GM13976 (cell line): ENCODE measurements at regions not wholly inside any gene's neighbourhood (a gene's known extent, or its start where the extent isn't known, plus 50 kb on each side); places are given as distances from the start of the nearest gene placed in this dataset.
A peak's percentile ranks its signal among the peaks of the same experiment; 100 is the strongest.

Source experiments
- DNase-seq: peaks from one replicate; pipeline ENCODE4 v3.0.0; 2012; ENCODE audit warnings: low spot score
- in situ Hi-C: fragments of 300-500 bp; cut with MboI; formaldehyde crosslinking; loops from one replicate; pipeline ENCODE4 v1.12.0; 2022; ENCODE audit warnings: low sequenced_read_pairs, mixed read lengths, inconsistent platforms; ENCODE audit not compliant: unreplicated experiment
- TF ChIP-seq, protein P1 (sequence below): IDR thresholded peaks from 2 replicates; pipeline ENCODE4 v1.5.1; 2012; ENCODE audit warnings: borderline replicate concordance, mild to moderate bottlenecking; ENCODE audit not compliant: insufficient read depth; ENCODE audit errors: extremely low read depth, missing control alignments, control extremely low read depth

DNA sequence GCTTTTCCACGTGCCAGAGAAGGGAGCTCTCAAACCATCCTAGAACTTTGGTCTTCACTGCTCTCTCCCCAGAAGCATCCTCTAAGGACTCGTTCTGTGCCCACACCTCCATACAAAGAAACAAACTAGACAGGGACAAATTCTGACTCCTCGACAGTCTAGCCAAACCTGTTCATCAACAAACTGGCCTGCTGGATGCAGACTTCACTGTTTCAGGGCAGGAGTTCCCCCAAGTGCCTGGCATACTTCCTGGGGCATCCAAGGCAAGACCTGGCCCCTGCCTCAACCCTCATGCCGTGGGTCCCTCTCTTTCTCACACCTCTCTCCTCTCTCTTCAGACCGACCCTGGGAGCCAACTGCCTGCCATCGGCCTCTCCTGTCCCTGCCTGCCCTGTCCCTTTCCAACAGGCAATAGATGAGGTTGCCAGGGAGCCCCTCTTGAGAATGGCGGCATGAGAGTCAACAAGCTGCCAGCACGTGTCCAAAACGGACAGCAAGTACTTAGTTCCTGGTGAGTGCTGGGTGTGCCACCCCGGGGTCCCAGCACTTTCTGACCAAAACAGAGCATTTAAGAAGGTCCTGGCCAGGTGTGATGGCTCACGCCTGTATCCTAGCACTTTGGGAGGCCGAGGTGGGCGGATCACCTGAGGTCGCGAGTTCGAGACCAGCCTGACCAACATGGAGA is 79.1 kb upstream of the HES1 start:
- in situ Hi-C loops: no loop called here
- TF ChIP-seq, protein P1, sequence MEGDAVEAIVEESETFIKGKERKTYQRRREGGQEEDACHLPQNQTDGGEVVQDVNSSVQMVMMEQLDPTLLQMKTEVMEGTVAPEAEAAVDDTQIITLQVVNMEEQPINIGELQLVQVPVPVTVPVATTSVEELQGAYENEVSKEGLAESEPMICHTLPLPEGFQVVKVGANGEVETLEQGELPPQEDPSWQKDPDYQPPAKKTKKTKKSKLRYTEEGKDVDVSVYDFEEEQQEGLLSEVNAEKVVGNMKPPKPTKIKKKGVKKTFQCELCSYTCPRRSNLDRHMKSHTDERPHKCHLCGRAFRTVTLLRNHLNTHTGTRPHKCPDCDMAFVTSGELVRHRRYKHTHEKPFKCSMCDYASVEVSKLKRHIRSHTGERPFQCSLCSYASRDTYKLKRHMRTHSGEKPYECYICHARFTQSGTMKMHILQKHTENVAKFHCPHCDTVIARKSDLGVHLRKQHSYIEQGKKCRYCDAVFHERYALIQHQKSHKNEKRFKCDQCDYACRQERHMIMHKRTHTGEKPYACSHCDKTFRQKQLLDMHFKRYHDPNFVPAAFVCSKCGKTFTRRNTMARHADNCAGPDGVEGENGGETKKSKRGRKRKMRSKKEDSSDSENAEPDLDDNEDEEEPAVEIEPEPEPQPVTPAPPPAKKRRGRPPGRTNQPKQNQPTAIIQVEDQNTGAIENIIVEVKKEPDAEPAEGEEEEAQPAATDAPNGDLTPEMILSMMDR: no peak
- no peak for DNase-seq

DNA sequence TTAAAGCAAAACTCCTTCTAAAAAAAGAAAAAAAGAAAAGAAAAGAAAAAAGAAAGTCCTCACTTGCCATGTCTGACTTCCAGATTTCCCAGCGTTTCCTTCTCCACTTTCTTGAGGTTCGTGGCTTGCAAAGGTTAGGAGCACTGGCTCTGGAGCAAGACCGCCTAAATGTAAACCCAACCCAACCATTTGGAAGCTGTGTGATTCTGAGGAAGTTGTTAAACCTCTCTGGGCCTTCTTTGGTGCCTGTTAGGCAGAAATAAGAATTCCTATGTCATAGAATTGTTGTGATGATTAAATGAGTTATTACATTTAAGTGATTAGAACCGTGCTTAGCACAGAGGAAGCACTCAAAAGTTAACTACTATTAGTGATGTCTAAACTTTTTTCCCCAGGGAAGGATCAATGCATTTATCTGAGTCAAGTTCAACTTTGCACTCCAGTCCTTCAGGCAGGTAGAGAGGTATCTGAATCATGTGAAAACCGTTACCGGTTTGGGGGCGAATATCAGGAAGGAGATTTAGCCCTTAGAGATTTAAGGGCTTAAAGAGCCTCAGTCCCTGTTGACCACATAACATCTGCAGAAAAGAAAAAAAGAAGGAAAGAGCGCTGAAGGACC is 78.3 kb upstream of the HES1 start:
- DNase-seq: no peak
- TF ChIP-seq, protein P1: no peak
- in situ Hi-C loops: no loop called here

DNA sequence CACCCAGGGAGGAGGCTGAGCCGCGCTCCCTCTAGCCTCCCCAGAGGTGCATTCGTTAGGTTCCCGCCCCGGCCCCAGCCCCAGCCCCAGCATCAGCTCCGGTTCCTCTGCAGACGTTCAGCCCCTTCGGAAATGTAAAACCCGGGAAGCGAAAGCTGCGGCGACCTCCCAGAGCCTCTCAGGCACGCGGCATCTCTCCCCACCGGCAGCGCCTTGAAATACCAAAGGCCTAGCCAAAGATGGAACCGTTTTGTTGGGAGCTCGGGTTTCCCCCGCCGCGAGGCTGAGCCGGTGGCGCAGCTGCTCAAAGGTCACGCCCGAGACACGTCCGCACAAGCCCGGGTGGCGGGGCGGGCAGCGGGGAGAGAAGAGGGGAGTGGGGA is 77.8 kb upstream of the HES1 start:
- TF ChIP-seq, protein P1: no peak
- peak; percentile 77 for DNase-seq
- in situ Hi-C loops: no loop called here

DNA sequence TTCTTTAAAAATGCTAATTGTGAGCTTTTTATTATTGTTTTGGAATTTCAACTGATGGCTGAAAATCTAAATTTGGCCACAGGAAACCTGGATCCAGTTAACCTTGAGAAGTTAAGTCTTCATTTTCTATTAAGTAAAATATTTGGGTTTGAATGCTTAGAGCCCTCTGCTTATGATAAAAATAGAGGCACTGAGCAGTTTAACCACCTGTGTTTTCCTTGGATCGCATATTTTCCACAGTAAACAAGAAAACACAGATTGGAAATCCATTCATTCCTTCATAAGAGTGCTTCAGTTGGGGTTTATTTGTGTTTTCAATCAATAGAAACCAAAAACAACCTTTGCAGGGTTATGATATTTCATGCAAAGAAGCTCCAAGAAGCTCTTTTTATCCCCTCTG is 77.2 kb upstream of the HES1 start:
- DNase-seq: no peak
- TF ChIP-seq, protein P1: no peak
- in situ Hi-C loops: no loop called here

DNA sequence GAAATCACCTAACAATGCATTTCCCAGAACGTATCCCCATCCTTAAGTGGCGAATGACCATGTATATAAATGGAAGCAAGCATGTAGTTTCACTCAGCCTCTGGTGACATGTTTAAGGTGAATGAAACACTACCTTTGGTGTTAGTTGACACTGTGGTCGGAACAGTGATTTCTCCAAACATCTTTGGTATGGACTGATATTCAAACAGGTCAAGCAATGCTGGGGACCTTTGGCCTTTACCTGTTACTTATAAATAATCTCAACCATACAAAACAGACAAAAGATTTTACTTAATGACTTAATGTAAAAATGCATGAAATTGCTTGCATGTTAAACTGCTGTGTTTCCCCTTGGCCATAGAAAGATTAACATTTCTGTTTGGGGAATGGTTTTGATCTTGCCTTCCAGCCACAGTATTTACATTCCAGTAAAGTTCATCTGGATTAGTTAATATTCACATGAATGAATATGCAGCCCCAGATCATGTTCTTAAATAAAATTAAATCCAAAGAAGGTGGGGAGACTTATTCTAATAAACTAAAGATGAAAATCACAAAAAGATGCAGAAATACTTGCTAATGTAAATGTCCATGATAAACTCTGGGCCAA is 74.4 kb upstream of the HES1 start:
- in situ Hi-C loops: no loop called here
- DNase-seq: no peak
- TF ChIP-seq, protein P1: no peak

DNA sequence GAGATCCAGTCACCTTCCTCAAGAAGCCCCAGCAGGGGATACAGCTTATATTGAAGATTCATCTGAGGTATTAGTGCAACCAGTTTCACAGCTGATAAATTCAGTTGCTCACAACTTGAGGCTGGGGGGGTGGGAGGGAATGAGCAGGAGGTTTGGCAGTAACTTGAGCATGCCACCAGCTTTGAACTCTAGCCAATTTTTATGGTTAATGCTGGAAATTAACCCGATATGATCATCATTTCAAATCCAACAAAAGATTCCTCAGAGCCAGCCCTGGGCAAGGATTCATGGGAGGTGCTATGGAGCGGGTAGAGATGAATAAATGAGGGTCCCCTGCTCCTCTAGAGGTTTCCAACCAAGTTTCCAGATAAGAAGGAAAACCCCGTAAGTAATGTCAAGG is 73.1 kb upstream of the HES1 start:
- in situ Hi-C loops: no loop called here
- TF ChIP-seq, protein P1: no peak
- DNase-seq: no peak
